Gastroesophageal sphincter (tissue), 3 donors: ENCODE measurements at regions not wholly inside any gene's neighbourhood (a gene's known extent, or its start where the extent isn't known, plus 50 kb on each side); places are given as distances from the start of the nearest gene placed in this dataset.

Experiments used
- CTCF ChIP-seq, 4 experiments: fragments of 200-600 bp in 2 of 4; fragments of 450-650 bp in 2 of 4; sonication (generic) in 1 of 4; IDR thresholded peaks; one replicate each; pipeline ENCODE4 v1.5.1; 2017 to 2019; ENCODE audit warnings: antibody characterized with exemption in 4 of 4, mild to moderate bottlenecking in 2 of 4, moderate library complexity in 2 of 4
- EP300 ChIP-seq: sonication (generic); formaldehyde crosslinking; IDR thresholded peaks from one replicate; pipeline ENCODE4 v1.6.1; 2017; ENCODE audit warnings: antibody characterized with exemption, mild to moderate bottlenecking
- POLR2A ChIP-seq, 2 donors: fragments of 450-650 bp; IDR thresholded peaks; one replicate each; pipeline ENCODE4 v1.6.1; 2017; ENCODE audit warnings: antibody characterized with exemption in 2 of 2, mild to moderate bottlenecking in 2 of 2, moderate library complexity in 1 of 2
- POLR2AphosphoS5 ChIP-seq: sonication (generic); formaldehyde crosslinking; IDR thresholded peaks from one replicate; pipeline ENCODE4 v1.6.1; 2017; ENCODE audit warnings: antibody characterized with exemption

GRCh38 chr10:120368338-120368737 is 88.7 kb upstream of the PLPP4 start:
- TF ChIP-seq CTCF (IDR thresholded peaks at IDR 0.05) = no peak
- no peak for TF ChIP-seq POLR2A (IDR thresholded peaks at IDR 0.05)
- TF ChIP-seq EP300 = no peak
- no peak for TF ChIP-seq POLR2AphosphoS5
